ENCODE measurements at regions not wholly inside any gene's neighbourhood (a gene's known extent, or its start where the extent isn't known, plus 50 kb on each side); places are given as distances from the start of the nearest gene placed in this dataset.

DNA sequence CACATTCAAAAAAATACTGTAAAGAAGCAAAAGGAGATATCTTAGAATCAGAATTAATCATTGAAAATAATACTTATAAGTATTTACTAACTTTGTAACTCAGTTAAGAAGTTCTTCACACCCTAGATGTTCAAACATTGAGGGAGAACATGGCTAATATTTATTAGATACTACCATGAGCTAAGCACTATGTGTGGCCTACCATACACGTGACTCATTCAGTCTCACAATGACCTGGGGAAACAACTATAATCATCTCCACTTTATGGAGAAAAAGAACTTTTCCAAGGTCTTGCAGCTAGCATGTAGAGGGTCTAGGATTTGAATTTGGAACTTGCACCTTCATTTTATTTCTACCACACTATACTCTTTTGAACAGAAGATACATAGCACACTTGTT, 361.9 kb upstream of the CFAP20DC start:
- TF ChIP-seq GATA2 (IDR thresholded peaks at IDR 0.05; ENCODE audit: low read depth, low read length) (no peak), GATA3 (IDR thresholded peaks at IDR 0.05; ENCODE audit: low read depth, low read length) (no peak)

Data from SH-SY5Y (cell line).